ENCODE measurements at regions not wholly inside any gene's neighbourhood (a gene's known extent, or its start where the extent isn't known, plus 50 kb on each side); places are given as distances from the start of the nearest gene placed in this dataset.

DNA sequence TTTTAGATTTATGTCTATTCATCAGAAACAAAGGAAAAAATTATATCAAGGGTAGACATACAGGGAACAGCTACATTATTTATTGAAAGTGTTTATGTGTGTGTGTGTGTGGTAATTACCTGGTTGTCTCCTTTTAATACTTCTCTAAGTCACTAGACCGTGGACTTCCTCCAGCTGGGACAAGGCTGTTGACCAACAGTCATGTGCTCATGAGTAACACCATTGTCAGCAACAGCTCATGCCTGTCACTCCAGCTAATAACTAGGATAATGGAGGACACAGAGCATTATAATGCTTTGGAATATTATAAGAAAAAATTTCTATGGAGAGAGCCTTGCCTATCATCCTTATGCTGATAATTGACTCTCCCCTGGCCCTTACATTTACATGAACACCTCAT, 125.3 kb upstream of the SALL1 start:
- DNase-seq (no peak), ATAC-seq (ENCODE audit: low read depth) (no peak)
- Histone ChIP-seq H3K9me1 (ENCODE audit: insufficient read depth, low read length) (no peaks in the 10 kb centered on the region), H2AFZ (replicated peaks; ENCODE audit: low read length, poor library complexity) (no peak overlapping the region), H3K4me1 (ENCODE audit: control insufficient read depth, insufficient read depth, low read length) (no peaks in the 10 kb centered on the region), H4K20me1 (ENCODE audit: insufficient read depth, low read length) (no peaks in the 10 kb centered on the region), H3K9me3 (ENCODE audit: control insufficient read depth, insufficient read depth, low read length) (peaks cover 6% of the 10 kb centered on the region; the same call in 1 of the 2 replicates), H3K79me1 (ENCODE audit: low read depth in 1 of 2, low read length in 2 of 2) (no peaks in the 10 kb centered on the region), H3K4me2 (ENCODE audit: low read depth, low read length) (no peak overlapping the region), H4K8ac (ENCODE audit: low read depth in 2 of 2, low read length in 2 of 2) (no peak overlapping the region), H3K18ac (ENCODE audit: low read depth, low read length) (no peak overlapping the region), H3K23ac (ENCODE audit: low read depth, low read length) (no peak overlapping the region), H3K27me3 (ENCODE audit: control insufficient read depth, insufficient read depth, low read length) (peaks cover under 1% of the 10 kb centered on the region; the same call in 1 of the 2 replicates), H3K14ac (replicated peaks; ENCODE audit: low read depth, low read length) (no peak overlapping the region), H2BK15ac (ENCODE audit: low read depth, low read length) (no peak overlapping the region), H3K27ac (ENCODE audit: insufficient read depth, low read length) (no peak overlapping the region), H2BK5ac (ENCODE audit: low read depth, low read length, poor library complexity, severe bottlenecking) (no peak overlapping the region), H2AK5ac (ENCODE audit: low read depth, low read length) (no peak overlapping the region), H3K56ac (ENCODE audit: extremely low read depth, insufficient read depth, low read length) (no peak overlapping the region), H2BK120ac (ENCODE audit: low read depth, low read length) (no peak overlapping the region), H3K36me3 (ENCODE audit: control insufficient read depth, insufficient read depth, low read length) (no peaks in the 10 kb centered on the region), H3K4me3 (ENCODE audit: insufficient read depth, low read depth, low read length) (no peak overlapping the region), H3K4ac (ENCODE audit: low read depth, low read length) (no peak overlapping the region), H2BK20ac (ENCODE audit: low read depth, low read length) (no peak overlapping the region), H2AK9ac (replicated peaks; ENCODE audit: low read depth, low read length, poor library complexity) (no peak overlapping the region), H4K91ac (ENCODE audit: insufficient read depth, low read depth, low read length) (no peak overlapping the region), H4K5ac (ENCODE audit: low read depth, low read length) (no peak overlapping the region), H3K9ac (ENCODE audit: low read depth, low read length) (no peak overlapping the region)
- in situ Hi-C loops (cut with MboI; ENCODE audit: low sequenced_read_pairs) = no loop called here
- POLR2A ChIA-PET (ENCODE audit: unreplicated experiment) = no interaction called here
- no TSS peak for BruUV-seq (replicated peaks)
- TF ChIP-seq BHLHE40 (IDR thresholded peaks at IDR 0.05; ENCODE audit: low read depth, low read length) (no peak), SMC3 (IDR thresholded peaks at IDR 0.05; ENCODE audit: low read depth, low read length) (no peak), CEBPB (IDR thresholded peaks at IDR 0.05; ENCODE audit: low read depth, low read length) (no peak), MAFK (IDR thresholded peaks at IDR 0.05; ENCODE audit: low read depth, low read length) (no peak), FOS (IDR thresholded peaks at IDR 0.05; ENCODE audit: low read depth, low read length) (no peak), NFE2L2 (IDR thresholded peaks at IDR 0.05; ENCODE audit: low read depth, low read length) (no peak), MAZ (IDR thresholded peaks at IDR 0.05; ENCODE audit: borderline replicate concordance, low read depth, low read length) (no peak), RCOR1 (IDR thresholded peaks at IDR 0.05; ENCODE audit: insufficient replicate concordance, low read length) (no peak)
- TF ChIP-seq, protein P1, sequence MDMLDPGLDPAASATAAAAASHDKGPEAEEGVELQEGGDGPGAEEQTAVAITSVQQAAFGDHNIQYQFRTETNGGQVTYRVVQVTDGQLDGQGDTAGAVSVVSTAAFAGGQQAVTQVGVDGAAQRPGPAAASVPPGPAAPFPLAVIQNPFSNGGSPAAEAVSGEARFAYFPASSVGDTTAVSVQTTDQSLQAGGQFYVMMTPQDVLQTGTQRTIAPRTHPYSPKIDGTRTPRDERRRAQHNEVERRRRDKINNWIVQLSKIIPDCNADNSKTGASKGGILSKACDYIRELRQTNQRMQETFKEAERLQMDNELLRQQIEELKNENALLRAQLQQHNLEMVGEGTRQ (IDR thresholded peaks at IDR 0.05; ENCODE audit: low read depth, low read length) = no peak
- TF ChIP-seq, protein P2, sequence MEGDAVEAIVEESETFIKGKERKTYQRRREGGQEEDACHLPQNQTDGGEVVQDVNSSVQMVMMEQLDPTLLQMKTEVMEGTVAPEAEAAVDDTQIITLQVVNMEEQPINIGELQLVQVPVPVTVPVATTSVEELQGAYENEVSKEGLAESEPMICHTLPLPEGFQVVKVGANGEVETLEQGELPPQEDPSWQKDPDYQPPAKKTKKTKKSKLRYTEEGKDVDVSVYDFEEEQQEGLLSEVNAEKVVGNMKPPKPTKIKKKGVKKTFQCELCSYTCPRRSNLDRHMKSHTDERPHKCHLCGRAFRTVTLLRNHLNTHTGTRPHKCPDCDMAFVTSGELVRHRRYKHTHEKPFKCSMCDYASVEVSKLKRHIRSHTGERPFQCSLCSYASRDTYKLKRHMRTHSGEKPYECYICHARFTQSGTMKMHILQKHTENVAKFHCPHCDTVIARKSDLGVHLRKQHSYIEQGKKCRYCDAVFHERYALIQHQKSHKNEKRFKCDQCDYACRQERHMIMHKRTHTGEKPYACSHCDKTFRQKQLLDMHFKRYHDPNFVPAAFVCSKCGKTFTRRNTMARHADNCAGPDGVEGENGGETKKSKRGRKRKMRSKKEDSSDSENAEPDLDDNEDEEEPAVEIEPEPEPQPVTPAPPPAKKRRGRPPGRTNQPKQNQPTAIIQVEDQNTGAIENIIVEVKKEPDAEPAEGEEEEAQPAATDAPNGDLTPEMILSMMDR (conservative IDR thresholded peaks at IDR 0.05; ENCODE audit: low read depth, low read length) = no peak
- dilution Hi-C loops (cut with HindIII; ENCODE audit: low sequenced_read_pairs, unreplicated experiment) = no loop called here
- intact Hi-C loops (cut with micrococcal nuclease) = no loop called here
- CTCF ChIA-PET = no interaction called here
- no CpG with 5 or more reads among the region's 1 CpG for WGBS, 2 experiments (ENCODE audit: extremely low coverage in 2 of 2, insufficient read length in 1 of 2)

All from IMR-90 (cell line).